ENCODE measurements at regions not wholly inside any gene's neighbourhood (a gene's known extent, or its start where the extent isn't known, plus 50 kb on each side); places are given as distances from the start of the nearest gene placed in this dataset.

- H3K9ac ChIP-seq = no peak overlapping the region
- TF ChIP-seq Cebpa-rat (IDR thresholded peaks at IDR 0.05) = no peak
- H3K4me3 ChIP-seq = no peak overlapping the region
- H3K9me3 ChIP-seq (replicated peaks in 1 of 11) = peaks cover 0 to 16% (median 8%) of the 10 kb centered on the region in 11 experiments; a peak in 11 of 22 replicates
- no peaks in the 10 kb centered on the region for H3K36me3 ChIP-seq
- H4K20me1 ChIP-seq = no peaks in the 10 kb centered on the region
- peaks cover 5 to 16% (median 8%) of the 10 kb centered on the region in 10 experiments; a peak in 12 of 20 replicates for H3K4me1 ChIP-seq
- H3K27me3 ChIP-seq = no peaks in the 10 kb centered on the region
- H3K27ac ChIP-seq = peak overlapping the region in 4 of 11 experiments; percentile 5 to 55 (median 36); a peak in 6 of 22 replicates
- peak overlapping the region; percentile 9 to 77 (median 36); a peak in 17 of 22 replicates for H3K4me2 ChIP-seq
Observed at GRCh38 chr4:171007618-171008390, 805.4 kb upstream of the GALNTL6 start.

DNA sequence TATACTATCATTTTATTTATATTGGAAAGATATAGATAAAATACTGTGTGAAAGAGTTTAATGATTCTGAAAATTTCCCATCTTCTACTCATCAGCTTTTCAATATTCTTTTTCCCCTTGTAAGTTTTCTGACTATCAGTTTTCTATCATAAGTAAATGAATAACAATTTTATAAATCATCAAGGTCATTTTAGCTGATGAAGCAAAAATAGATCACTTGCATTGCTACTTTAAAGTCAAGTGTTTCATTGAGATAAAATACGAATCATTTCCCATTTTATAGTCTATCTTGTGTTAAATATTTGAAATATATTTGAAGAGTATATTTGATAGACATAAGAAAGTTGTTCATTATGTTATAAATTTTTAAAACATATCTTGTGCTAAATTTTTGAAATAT is 811.0 kb upstream of the GALNTL6 start:
- H3K27me3 ChIP-seq = no peaks in the 10 kb centered on the region
- H3K9me3 ChIP-seq (replicated peaks in 1 of 11) = no peaks in the 10 kb centered on the region; a peak in 2 of 22 replicates

DNA sequence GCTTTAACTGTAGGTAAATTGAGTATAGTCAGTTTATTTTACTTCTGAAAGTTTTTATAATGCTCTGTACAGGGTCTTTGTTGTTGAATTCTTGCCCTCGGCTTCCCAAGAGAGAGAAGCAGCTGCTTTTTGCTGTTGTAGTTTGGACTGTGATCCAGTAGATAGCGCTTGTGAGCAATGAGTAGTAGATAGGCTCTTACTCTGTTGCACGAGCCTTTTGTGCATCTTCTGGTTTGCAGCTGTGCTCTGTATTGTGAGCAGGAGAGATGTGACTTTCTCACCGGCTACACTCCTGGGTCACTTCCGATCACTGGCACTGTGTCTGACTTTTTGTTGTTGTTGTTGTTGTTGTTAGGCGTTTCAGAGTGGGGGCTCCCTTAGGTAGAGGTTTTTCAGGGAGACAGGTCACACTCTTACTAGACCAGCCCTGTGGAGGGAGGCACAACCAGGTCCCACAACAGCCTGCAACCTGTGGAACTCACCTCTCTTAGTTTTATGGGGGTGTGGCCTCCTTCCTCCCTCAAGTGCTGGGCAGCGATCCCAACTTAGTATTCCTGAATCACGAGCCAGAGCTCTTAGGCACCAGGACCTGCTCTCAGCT is 822.1 kb upstream of the GALNTL6 start:
- Histone ChIP-seq H3K27me3 (no peaks in the 10 kb centered on the region), H3K4me1 (peaks cover 0 to 7% (median 0%) of the 10 kb centered on the region in 10 experiments; a peak in 6 of 20 replicates), H3K9ac (no peak overlapping the region), H3K9me3 (replicated peaks in 1 of 11) (peaks cover 0 to 14% (median 6%) of the 10 kb centered on the region in 11 experiments; a peak in 8 of 22 replicates), H4K20me1 (no peaks in the 10 kb centered on the region), H3K27ac (no peak overlapping the region), H3K4me2 (peak overlapping the region in 2 of 11 experiments; percentile 10 to 29; a peak in 4 of 22 replicates), H3K4me3 (no peak overlapping the region), H3K36me3 (no peaks in the 10 kb centered on the region)
- TF ChIP-seq Cebpa-rat (IDR thresholded peaks at IDR 0.05) = no peak

More for the DNA sequence above, 811.0 kb upstream of the GALNTL6 start:
- Histone ChIP-seq H3K4me2 (no peak overlapping the region), H3K4me1 (peaks cover 0 to 3% (median under 1%) of the 10 kb centered on the region in 10 experiments; a peak in 4 of 20 replicates), H3K27ac (no peak overlapping the region), H3K36me3 (no peaks in the 10 kb centered on the region), H3K9ac (no peak overlapping the region), H4K20me1 (no peaks in the 10 kb centered on the region), H3K4me3 (no peak overlapping the region)
- no peak for TF ChIP-seq Cebpa-rat (IDR thresholded peaks at IDR 0.05)

- Histone ChIP-seq H3K27ac (no peak overlapping the region), H3K4me3 (no peak overlapping the region), H3K9me3 (replicated peaks in 1 of 11) (peaks cover 0 to 14% (median 6%) of the 10 kb centered on the region in 11 experiments; a peak in 8 of 22 replicates), H3K36me3 (no peaks in the 10 kb centered on the region), H4K20me1 (no peaks in the 10 kb centered on the region), H3K4me1 (peaks cover 0 to 7% (median 0%) of the 10 kb centered on the region in 10 experiments; a peak in 6 of 20 replicates), H3K9ac (no peak overlapping the region), H3K27me3 (no peaks in the 10 kb centered on the region), H3K4me2 (no peak overlapping the region)
- no peak for TF ChIP-seq Cebpa-rat (IDR thresholded peaks at IDR 0.05)
Observed at GRCh38 chr4:170988446-170988845, 824.8 kb upstream of the GALNTL6 start.

DNA sequence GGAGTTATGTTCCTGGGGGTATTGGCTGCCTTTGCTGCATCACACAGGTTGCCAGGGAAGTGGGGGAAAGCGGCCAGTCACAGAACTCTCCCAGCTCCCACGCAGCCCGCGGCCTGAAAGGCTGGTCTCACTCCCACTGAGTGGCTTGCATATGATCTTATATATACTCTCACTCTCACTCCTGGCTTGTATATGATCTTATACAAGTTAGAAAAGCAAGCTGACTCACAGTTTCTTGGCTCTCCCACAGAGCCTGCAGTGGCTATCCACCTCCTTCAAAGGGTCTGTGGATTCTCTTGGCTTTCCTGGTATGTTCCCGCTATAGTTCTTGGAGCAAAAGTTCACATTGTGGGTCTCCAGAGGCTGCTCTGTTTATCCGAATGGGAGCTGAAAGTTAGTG is 833.5 kb upstream of the GALNTL6 start:
- Histone ChIP-seq H3K4me3 (no peak overlapping the region), H4K20me1 (no peaks in the 10 kb centered on the region), H3K9me3 (replicated peaks in 1 of 11) (peaks cover 0 to 7% (median 0%) of the 10 kb centered on the region in 11 experiments; a peak in 3 of 22 replicates), H3K4me2 (no peak overlapping the region), H3K9ac (no peak overlapping the region), H3K4me1 (no peaks in the 10 kb centered on the region), H3K27ac (no peak overlapping the region), H3K36me3 (no peaks in the 10 kb centered on the region), H3K27me3 (no peaks in the 10 kb centered on the region)
- no peak for TF ChIP-seq Cebpa-rat (IDR thresholded peaks at IDR 0.05)

DNA sequence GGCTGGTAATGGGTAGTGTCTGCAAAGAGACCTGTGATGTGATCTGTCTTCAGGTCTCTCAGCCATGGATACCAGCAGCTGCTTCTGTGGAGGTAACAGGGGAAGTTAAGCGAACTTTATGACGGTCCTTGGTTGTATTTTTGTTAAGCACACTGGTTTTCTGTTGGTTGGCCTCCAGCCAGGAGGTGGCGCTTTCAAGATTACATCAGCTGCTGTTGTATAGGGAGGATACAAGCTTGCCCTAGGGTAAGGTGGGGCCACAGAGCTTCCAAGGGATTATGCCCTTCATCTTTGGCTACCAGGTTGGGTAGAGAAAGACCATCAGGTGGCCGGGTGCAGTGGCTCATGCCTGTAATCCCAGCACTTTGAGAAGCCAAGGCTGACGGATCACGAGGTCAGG is 834.2 kb upstream of the GALNTL6 start:
- no peak for TF ChIP-seq Cebpa-rat (IDR thresholded peaks at IDR 0.05)
- no peaks in the 10 kb centered on the region for H3K27me3 ChIP-seq
- H3K4me2 ChIP-seq = no peak overlapping the region
- H3K9me3 ChIP-seq (replicated peaks in 1 of 11) = peaks cover 0 to 7% (median 0%) of the 10 kb centered on the region in 11 experiments; a peak in 3 of 22 replicates
- H3K27ac ChIP-seq = no peak overlapping the region
- H3K9ac ChIP-seq = no peak overlapping the region
- no peaks in the 10 kb centered on the region for H3K36me3 ChIP-seq
- no peaks in the 10 kb centered on the region for H3K4me1 ChIP-seq
- H3K4me3 ChIP-seq = no peak overlapping the region
- H4K20me1 ChIP-seq = no peaks in the 10 kb centered on the region

DNA sequence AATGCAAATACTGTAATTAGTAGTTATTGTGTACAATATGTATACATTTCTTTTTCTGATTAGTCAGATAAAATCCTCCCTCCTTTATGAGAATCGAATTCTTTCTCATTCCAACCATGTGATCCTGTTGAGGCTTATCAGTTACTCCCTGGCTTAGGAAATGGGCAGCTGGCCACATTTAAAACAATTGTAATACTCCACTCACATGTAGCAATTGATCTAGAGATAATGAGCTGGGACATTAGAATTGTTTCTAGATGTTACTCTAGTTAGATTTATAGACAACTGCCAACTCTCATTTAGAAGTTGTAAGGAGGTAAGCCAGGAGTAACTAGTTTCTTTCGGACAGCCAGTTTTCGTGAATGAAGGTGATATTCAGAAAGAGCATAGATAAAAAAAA is 859.3 kb upstream of the AADAT start:
- no peaks in the 10 kb centered on the region for H4K20me1 ChIP-seq
- H3K27ac ChIP-seq = no peak overlapping the region
- H3K4me2 ChIP-seq = no peak overlapping the region
- no peaks in the 10 kb centered on the region for H3K27me3 ChIP-seq
- no peak for TF ChIP-seq Cebpa-rat (IDR thresholded peaks at IDR 0.05)
- H3K4me1 ChIP-seq = no peaks in the 10 kb centered on the region
- no peak overlapping the region for H3K9ac ChIP-seq
- no peak overlapping the region for H3K4me3 ChIP-seq
- H3K36me3 ChIP-seq = no peaks in the 10 kb centered on the region
- no peaks in the 10 kb centered on the region for H3K9me3 ChIP-seq (replicated peaks in 1 of 11)

GRCh38 chr4:170940043-170940724 is 850.4 kb upstream of the AADAT start:
- no peak for TF ChIP-seq Cebpa-rat (IDR thresholded peaks at IDR 0.05)
- Histone ChIP-seq H3K27ac (no peak overlapping the region), H3K27me3 (no peaks in the 10 kb centered on the region), H3K4me2 (no peak overlapping the region), H3K4me3 (no peak overlapping the region), H3K9me3 (replicated peaks in 1 of 11) (peaks cover 0 to 10% (median 5%) of the 10 kb centered on the region in 11 experiments; a peak in 7 of 22 replicates), H3K36me3 (no peaks in the 10 kb centered on the region), H3K9ac (no peak overlapping the region), H4K20me1 (no peaks in the 10 kb centered on the region), H3K4me1 (no peaks in the 10 kb centered on the region)

GRCh38 chr4:170938588-170938987 is 848.8 kb upstream of the AADAT start:
- no peaks in the 10 kb centered on the region for H3K4me1 ChIP-seq
- TF ChIP-seq Cebpa-rat (IDR thresholded peaks at IDR 0.05) = no peak
- no peak overlapping the region for H3K4me2 ChIP-seq
- H3K4me3 ChIP-seq = no peak overlapping the region
- peaks cover 0 to 10% (median 5%) of the 10 kb centered on the region in 11 experiments; a peak in 7 of 22 replicates for H3K9me3 ChIP-seq (replicated peaks in 1 of 11)
- no peaks in the 10 kb centered on the region for H3K36me3 ChIP-seq
- no peaks in the 10 kb centered on the region for H3K27me3 ChIP-seq
- H3K27ac ChIP-seq = no peak overlapping the region
- no peaks in the 10 kb centered on the region for H4K20me1 ChIP-seq
- H3K9ac ChIP-seq = no peak overlapping the region

All from BLaER1 treated with 17β-estradiol and CSF1 and Interleukin-3, amounts not matched to agents 10 nM and 100 nM (cell line).